Stimulated activated CD4-positive, alpha-beta T cell treated with anti-CD3 and anti-CD28 coated beads, Interleukin-12 subunit alpha, Interleukin-12 subunit beta, amount 100 ng/mL, for 4 hours (primary cell): ENCODE measurements at regions not wholly inside any gene's neighbourhood (a gene's known extent, or its start where the extent isn't known, plus 50 kb on each side); places are given as distances from the start of the nearest gene placed in this dataset.

Source experiments
- DNase-seq: peaks from one replicate; pipeline ENCODE4 v3.0.0-alpha.2; 2020

DNA sequence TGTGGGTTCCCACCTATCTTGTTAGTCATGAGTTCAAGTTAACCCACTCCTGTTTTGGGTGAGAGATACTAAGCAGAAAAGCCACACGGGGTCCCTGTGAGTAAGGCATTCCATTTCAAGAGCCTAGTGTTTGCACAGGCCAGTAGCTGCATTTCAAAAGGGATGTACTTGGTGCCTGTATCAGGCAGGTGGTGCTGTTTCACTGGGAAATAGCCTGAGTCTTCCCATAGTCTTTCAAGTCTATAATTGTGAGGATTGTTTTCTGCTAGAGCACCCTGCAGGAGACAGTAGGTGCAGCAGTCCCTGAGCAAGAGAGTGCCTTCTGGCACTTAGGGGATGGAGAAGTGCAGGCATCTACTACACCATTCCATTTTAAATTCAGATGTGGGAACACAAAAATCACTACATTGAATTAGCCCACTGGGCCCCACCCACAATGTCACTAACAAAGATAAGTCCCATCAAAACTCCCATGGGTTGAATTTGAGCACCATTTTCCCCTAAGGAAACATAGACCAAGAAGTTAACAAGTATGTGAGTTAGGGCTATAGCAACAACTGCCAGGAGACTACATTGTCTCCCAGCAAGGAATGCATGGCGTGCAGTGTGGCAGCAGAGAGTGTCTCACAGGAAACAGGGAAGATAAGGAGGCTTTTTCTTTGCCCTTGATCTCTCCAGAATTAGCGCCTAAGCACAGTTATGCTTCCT, 263.2 kb downstream of the COX7C start:
- DNase-seq = no peak

DNA sequence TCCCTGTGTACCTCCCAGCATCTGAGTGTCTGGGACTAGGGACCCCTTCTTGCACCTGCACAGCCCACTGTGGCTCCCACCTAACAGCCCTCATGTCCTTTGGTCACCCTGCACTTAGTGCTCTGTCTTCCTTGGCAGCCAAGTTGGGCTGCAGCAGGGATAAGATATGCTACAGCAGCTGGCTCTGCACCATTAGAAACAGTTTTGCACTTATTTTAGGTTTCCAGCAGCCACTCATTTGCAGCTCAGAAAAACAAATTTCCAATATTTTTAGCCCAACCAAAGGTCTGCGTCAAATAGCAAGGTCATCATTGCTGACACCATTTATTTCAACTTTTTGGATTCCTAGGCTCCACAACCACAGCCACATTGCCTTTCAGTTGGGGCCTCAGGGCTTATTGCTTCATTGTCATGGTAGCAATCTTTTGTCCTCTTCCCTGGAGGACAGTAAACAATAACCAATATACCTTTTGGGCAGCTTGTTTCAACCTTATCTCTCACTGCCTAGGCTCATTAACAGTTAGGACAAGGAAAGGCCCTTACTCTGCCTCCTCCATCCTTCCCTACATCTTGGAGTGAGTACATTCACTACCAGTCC, 263.9 kb downstream of the COX7C start:
- no peak for DNase-seq

DNA sequence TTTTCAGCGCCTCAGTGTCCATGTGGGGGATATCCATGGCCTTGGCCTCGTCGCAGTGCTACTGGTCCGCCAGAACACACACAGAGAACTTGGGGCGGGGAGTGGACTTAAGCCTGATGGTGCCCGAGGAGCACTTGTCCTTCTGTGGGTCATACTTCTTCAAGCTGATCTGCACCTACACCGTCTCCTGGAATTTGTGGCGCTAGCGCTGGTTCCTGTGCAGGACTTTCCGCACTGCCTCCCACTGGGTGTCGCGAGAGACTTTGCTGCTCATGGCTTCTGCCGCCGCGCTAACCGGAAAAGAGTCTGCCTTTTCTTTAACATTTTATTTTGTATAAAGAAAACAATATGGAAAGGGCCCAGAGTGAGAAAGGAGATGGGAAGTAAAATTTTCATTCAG, 266.9 kb downstream of the COX7C start:
- no peak for DNase-seq

DNA sequence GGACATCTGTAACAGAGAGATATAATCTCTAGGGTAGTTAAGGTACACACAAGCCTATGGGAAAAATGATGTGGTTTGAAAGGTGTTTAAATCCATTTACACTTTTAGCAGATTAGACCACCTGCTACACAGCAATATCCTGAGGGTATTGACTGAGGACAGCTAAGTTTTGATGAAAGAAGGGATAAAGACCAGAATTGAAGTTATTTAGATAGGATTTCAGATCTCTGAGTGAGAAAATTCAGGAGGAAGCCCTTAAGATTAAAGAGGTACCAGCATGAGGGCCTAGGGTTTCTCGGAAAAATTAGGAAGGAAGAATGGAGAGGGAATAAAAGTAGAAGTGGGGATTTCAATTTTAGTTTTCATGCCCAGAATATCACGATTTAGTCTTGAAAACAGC, 267.3 kb downstream of the COX7C start:
- no peak for DNase-seq

- no peak for DNase-seq
Measured at GRCh38 chr5:86885489-86886230, 267.9 kb downstream of the COX7C start.

GRCh38 chr5:86890375-86890774, 272.6 kb downstream of the COX7C start:
- DNase-seq = no peak

DNA sequence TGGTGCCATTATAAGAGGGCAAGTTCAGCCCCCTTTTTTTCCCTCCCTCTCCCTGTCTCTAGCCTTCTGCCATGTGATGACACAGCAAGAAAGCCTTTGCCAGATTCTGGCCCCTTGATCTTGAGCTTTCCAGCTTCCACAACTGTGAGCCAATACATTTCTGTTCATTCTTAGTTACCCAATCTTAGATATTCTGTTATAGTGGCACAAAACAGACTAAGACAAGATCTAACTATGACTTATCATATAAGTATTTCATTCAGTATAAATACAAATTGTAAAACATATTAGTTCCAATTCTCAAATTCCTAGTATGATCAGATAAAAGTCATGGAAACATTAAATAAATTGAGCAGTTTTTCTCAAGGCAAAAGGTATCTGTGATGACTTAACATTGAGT, 276.3 kb downstream of the COX7C start:
- no peak for DNase-seq

DNA sequence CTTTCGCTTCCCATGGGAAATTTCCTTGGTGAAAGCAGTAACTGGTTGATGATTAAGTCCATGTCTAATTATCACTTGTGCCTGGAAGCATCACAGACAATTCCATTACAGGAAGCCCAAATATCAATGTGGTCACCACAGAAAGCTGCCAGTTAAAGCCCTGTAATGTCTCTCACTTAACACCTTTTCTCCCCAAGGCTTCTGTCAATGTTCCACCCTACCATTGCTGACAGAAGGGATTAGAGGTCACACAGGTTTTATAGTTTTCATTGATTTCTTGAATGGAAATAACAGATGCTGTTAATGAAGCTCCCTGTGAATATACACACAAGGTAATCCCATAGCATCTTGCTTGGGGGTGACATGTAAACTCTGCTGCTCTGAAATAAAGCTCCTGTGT, 279.2 kb downstream of the COX7C start:
- no peak for DNase-seq

GRCh38 chr5:86909418-86910295, 291.9 kb downstream of the COX7C start:
- no peak for DNase-seq

DNA sequence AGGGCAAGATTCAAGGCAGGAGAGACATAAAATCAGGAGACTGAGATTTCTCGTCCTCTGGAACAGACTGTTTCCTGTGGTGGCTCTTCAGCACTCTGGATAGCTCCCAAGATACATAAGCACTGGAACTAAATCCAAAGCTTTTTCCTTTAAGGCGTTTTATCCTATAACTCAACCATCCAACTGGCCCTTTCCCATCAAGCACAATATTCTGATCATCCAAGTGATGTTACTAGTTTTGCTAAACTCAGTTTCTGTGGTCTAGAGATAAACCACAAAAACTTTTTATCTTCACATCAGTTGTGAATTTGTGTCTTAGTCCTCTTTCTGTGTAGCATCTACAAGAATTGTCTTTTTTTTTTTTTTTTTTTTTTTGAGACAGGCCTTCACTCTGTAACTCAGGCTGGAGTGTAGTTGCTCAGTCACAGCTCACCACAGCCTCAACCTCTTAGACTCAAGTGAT, 299.4 kb downstream of the COX7C start:
- no peak for DNase-seq

GRCh38 chr5:86918246-86918645, 300.5 kb downstream of the COX7C start:
- no peak for DNase-seq

DNA sequence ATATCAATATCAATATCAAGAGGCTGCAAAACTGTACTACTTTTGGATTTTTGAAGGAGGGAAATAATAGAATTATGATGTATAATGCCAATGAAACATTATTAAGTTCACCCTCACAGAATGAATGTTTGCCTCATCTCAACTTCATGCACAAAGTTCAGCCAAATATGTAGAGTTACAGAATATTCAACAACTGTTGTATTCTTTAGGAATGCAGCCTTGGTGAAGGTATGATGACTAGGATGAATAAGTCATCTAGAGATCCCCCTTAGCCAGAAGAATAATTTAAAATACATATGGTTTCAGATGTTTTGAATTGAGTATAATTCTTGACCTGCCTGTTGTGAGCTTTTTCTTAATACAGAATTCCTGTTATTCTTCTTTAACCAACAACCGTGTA, 308.3 kb downstream of the COX7C start:
- no peak for DNase-seq

DNA sequence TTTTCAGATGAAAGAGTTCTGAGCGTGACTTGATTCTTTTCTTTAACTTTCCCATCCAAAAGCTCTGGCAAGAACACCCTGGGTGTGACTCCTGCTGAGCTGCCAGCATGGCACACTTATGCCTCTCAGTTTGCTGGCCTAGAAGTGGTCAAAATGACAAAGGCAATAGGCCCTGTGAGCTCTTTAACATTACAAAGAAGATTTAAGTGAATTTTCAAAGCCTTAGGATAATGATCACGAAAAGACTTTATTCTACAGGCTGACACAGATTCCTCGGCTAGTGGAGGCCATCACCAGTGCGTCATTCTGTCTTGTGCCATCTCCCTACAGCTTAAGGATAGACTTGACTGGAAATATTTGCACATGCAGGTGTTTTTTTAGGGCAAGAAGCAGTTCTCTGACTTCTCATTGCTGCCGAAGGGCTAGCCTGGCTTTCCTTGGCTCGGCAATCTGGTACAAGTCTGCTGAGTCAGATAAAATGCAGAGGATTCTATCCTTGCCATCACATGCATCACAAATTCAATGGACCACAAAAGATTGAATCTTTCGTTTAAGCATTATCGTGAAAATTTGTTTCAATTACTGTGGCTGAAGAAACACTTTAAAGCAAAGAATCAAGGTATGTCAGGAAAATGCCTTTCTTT, 311.5 kb downstream of the COX7C start:
- no peak for DNase-seq

GRCh38 chr5:86951761-86952160, 315.9 kb upstream of the RASA1 start:
- DNase-seq = no peak

GRCh38 chr5:86964889-86965288, 302.8 kb upstream of the RASA1 start:
- no peak for DNase-seq

DNA sequence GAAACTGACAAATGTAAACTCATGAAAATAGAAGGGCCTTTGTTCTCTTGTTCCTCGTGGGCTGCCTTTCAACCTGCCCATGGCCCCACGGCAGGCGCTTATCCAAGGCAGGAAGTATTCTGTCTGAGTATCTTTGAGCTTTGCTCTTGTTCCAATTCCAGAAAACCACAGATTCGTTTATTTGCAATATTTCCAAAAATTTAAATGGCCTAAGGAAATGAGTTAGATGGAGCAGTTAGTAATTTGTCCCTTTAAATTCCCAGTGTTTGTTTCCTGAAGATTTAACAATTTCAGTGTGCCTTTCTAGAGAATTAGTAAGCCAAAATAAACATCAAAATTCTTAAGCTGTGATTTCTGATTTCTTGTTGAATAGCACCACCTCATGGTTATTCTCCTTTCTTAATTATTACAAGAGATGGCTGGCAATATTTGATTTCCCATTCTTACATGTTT, 299.4 kb upstream of the RASA1 start:
- DNase-seq = no peak

GRCh38 chr5:86970361-86970760, 297.3 kb upstream of the RASA1 start:
- DNase-seq = no peak

DNA sequence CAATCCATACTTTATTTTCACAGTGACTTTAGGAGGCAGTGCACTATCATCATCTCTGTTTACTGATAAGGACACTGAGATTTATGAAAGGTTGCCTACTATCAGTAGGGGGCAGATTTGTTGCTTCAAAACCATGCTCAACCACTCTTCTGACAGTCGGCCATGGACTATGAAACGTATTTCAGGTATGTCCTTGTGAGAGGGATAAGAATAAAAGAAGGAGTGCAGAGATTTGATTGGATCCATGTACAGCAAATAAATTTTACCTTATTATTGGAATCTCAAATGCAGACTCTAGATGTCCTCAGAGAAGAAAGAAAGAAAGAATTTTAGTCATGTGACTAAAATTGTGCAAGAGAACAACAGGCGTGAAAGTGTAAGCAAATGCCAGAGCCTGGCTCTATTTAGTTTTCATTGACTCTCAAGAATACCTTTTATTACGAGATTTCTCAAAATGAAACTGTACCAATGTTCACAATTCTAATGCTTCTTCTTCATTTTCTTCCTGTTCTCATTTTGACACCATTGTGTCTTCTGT, 296.6 kb upstream of the RASA1 start:
- DNase-seq = no peak

DNA sequence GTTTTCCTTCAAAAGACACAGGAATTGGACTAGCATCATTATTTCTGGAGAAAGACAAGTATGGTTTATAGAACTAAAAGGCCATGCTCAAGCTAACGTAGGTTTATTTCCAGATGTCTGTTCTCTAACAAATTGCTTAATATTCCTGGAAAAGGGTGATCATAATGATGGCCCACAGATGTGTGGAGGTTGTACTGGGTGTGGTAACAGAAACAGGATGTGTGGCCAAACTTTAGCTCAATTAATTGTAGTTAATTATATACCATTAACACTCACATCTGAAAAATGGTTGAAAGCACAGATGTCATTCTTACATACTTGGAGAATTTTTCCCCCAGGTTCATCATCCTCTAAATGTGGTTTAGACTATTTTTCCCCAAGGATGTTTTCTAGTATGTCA, 292.7 kb upstream of the RASA1 start:
- DNase-seq = no peak

DNA sequence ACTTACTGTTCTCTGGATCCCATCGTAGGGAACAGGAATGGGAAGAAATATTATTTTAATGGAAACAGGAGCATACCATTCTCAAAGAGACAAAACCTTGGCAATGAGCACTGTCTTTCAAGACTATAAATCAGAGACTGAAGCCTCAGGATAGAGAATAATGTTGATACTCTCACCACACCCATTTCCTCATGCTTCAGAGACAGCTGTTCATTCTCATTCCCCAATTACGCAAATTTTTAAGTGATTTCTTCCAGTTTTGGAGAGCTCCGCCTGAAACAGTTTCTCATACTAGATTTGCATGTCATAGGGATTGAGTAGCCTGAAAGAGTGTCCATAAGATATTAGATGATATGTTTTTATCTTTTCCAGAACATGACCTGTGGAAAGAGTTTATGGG, 290.5 kb upstream of the RASA1 start:
- DNase-seq = no peak

DNA sequence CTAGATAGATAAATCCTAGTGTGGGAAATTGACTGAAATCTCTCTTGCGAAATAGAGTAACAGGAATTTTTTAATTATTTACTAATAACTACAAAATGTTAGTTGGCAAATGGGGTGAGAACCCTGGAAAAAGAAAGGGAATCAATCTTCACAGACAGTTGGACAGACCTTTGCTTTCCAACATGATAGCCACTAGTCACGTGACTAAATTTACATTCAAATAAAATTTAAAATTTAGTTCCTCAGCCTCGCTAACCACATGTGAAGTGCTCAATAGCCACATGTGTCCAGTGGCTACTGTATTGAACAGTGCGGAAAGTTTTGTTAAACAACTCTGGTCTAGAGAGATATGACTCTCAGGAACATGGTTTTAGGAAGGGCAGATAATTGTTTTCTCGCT, 289.9 kb upstream of the RASA1 start:
- DNase-seq = no peak

- no peak for DNase-seq
Measured at GRCh38 chr5:86979811-86980411, 287.8 kb upstream of the RASA1 start.
